H1 (cell line): ENCODE measurements at regions not wholly inside any gene's neighbourhood (a gene's known extent, or its start where the extent isn't known, plus 50 kb on each side); places are given as distances from the start of the nearest gene placed in this dataset.

Source experiments
- CTCF ChIA-PET: fragments of 300-600 bp; sonication (Branson Sonifier 250); formaldehyde crosslinking; loops from one replicate; lab custom pipeline; 2021; ENCODE audit not compliant: partially characterized antibody; lab: Charles Lee
- POLR2A ChIA-PET: fragments of 300-600 bp; sonication (Branson Sonifier 250); formaldehyde crosslinking; loops from one replicate; lab custom pipeline; 2021; ENCODE audit warnings: inconsistent platforms; ENCODE audit not compliant: partially characterized antibody; lab: Charles Lee
- DNase-seq, 2 experiments: peaks; one replicate each; pipeline versions ENCODE4 v3.0.0 to v3.0.0-alpha.2; 2010 to 2022; ENCODE audit warnings: low spot score in 2 of 2, low read depth in 1 of 2, mixed read lengths in 1 of 2
- FAIRE-seq: peaks from 2 replicates; lab custom pipeline; 2011; peaks lifted over from hg19 to GRCh38; lab: Jason Lieb, UNC
- H2AFZ ChIP-seq: 2 replicates; pipeline ENCODE4 v1.8.1; 2012; ENCODE audit warnings: low read length, inconsistent platforms
- H2AK5ac ChIP-seq: 2 replicates; pipeline ENCODE4 v1.6.1; 2013; ENCODE audit warnings: low read depth, low read length
- H2BK120ac ChIP-seq: replicated peaks from 2 replicates; pipeline ENCODE3; 2013; ENCODE audit warnings: low read depth, low read length, inconsistent platforms
- H2BK12ac ChIP-seq: 2 replicates; pipeline ENCODE4 v1.6.1; 2013; ENCODE audit warnings: low read depth, low read length
- H2BK15ac ChIP-seq: 2 replicates; pipeline ENCODE4 v1.6.1; 2013; ENCODE audit warnings: low read length
- H2BK20ac ChIP-seq: 2 replicates; pipeline ENCODE4 v1.6.1; 2013; ENCODE audit warnings: low read length
- H2BK5ac ChIP-seq: 2 replicates; pipeline ENCODE4 v1.6.1; 2013; ENCODE audit warnings: low read depth, low read length
- H3K14ac ChIP-seq: 2 replicates; pipeline ENCODE4 v1.6.1; 2013; ENCODE audit warnings: inconsistent platforms; ENCODE audit not compliant: insufficient read length
- H3K18ac ChIP-seq: 2 replicates; pipeline ENCODE4 v1.6.1; 2013; ENCODE audit warnings: low read length; ENCODE audit errors: extremely low read depth
- H3K23ac ChIP-seq: 2 replicates; pipeline ENCODE4 v1.6.1; 2013; ENCODE audit warnings: inconsistent platforms; ENCODE audit not compliant: insufficient read length
- H3K23me2 ChIP-seq: 2 replicates; pipeline ENCODE4 v1.6.1; 2013; ENCODE audit warnings: low read depth, low read length
- H3K27ac ChIP-seq: 2 replicates; pipeline ENCODE4 v1.6.1; 2011; ENCODE audit warnings: low read depth, low read length, inconsistent platforms
- H3K27me3 ChIP-seq, 4 experiments: replicated peaks in 1 of 4; 1 replicate in 1 of 4; 2 replicates in 3 of 4; pipeline versions ENCODE4 v1.6.1 to v1.8.1; 2011 to 2013; ENCODE audit warnings: low read length in 3 of 4, mild to moderate bottlenecking in 3 of 4, inconsistent platforms in 2 of 4, mixed read lengths in 2 of 4, moderate library complexity in 1 of 4; ENCODE audit not compliant: control insufficient read depth in 3 of 4, insufficient read depth in 3 of 4; ENCODE audit errors: extremely low read depth in 1 of 4
- H3K36me3 ChIP-seq, 4 experiments: 2 replicates each; pipeline versions ENCODE4 v1.6.1 to v1.8.1; 2011 to 2013; ENCODE audit warnings: mild to moderate bottlenecking in 4 of 4, low read length in 3 of 4, moderate library complexity in 2 of 4, control low read depth in 1 of 4, inconsistent platforms in 1 of 4; ENCODE audit not compliant: insufficient read depth in 4 of 4, control insufficient read depth in 2 of 4
- H3K4ac ChIP-seq: replicated peaks from 2 replicates; pipeline ENCODE3; 2013; ENCODE audit warnings: low read length, low read depth, mixed read lengths, inconsistent platforms; ENCODE audit not compliant: insufficient read length
- H3K4me1 ChIP-seq, 4 experiments: replicated peaks in 1 of 4; 1 replicate in 1 of 4; 2 replicates in 3 of 4; pipeline versions ENCODE4 v1.6.1 to v1.8.1; 2011 to 2013; ENCODE audit warnings: low read length in 3 of 4, inconsistent platforms in 2 of 4, mixed read lengths in 1 of 4; ENCODE audit not compliant: insufficient read depth in 4 of 4, control insufficient read depth in 3 of 4
- H3K4me2 ChIP-seq, 2 experiments: 2 replicates each; pipeline versions ENCODE4 v1.6.1 to v1.8.1; 2011 to 2013; ENCODE audit warnings: low read depth in 2 of 2, low read length in 2 of 2, control low read depth in 1 of 2, inconsistent platforms in 1 of 2, mild to moderate bottlenecking in 1 of 2; ENCODE audit not compliant: insufficient read depth in 1 of 2
- H3K4me3 ChIP-seq, 4 experiments: fragments of 200-600, 300-600 bp in 1 of 4; sonication (generic), shearing (Covaris generic), sonication (Bioruptor Twin) in 1 of 4; 2 replicates each; pipeline versions ENCODE4 v1.5.1 to v1.8.1; 2011 to 2016; ENCODE audit warnings: low read length in 4 of 4, low read depth in 3 of 4, control low read depth in 2 of 4, inconsistent platforms in 2 of 4, mild to moderate bottlenecking in 2 of 4, mixed read lengths in 1 of 4, moderate library complexity in 1 of 4; ENCODE audit not compliant: insufficient read depth in 2 of 4; ENCODE audit errors: extremely low read depth in 1 of 4
- H3K56ac ChIP-seq: replicated peaks from 2 replicates; pipeline ENCODE3; 2013; ENCODE audit warnings: low read depth, mild to moderate bottlenecking, mixed read lengths, low read length, inconsistent platforms; ENCODE audit not compliant: insufficient read length
- H3K79me1 ChIP-seq: 2 replicates; pipeline ENCODE4 v1.6.1; 2013; ENCODE audit warnings: low read depth, low read length, control low read depth
- H3K79me2 ChIP-seq, 2 experiments: 2 replicates each; pipeline versions ENCODE4 v1.6.1 to v1.8.1; 2012 to 2013; ENCODE audit warnings: low read length in 2 of 2, mild to moderate bottlenecking in 2 of 2, inconsistent platforms in 1 of 2; ENCODE audit not compliant: insufficient read depth in 2 of 2, control insufficient read depth in 1 of 2
- H3K9ac ChIP-seq, 4 experiments: replicated peaks in 1 of 4; 1 replicate in 1 of 4; 2 replicates in 3 of 4; pipeline versions ENCODE4 v1.6.1 to v1.8.1; 2011 to 2013; ENCODE audit warnings: low read depth in 3 of 4, low read length in 3 of 4, control low read depth in 2 of 4, mild to moderate bottlenecking in 2 of 4, moderate library complexity in 2 of 4, inconsistent platforms in 1 of 4; ENCODE audit errors: extremely low read depth in 1 of 4
- H3K9me3 ChIP-seq, 2 experiments: 2 replicates each; pipeline versions ENCODE4 v1.6.1 to v1.8.1; 2012 to 2013; ENCODE audit warnings: mild to moderate bottlenecking in 2 of 2, moderate library complexity in 2 of 2, control low read depth in 1 of 2, inconsistent platforms in 1 of 2, low read depth in 1 of 2, low read length in 1 of 2, mixed read lengths in 1 of 2; ENCODE audit not compliant: insufficient read depth in 2 of 2
- H4K20me1 ChIP-seq, 2 experiments: replicated peaks in 1 of 2; 2 replicates each; pipeline versions ENCODE3 to v1.8.1; 2011 to 2013; ENCODE audit warnings: inconsistent platforms in 2 of 2, low read length in 2 of 2, mild to moderate bottlenecking in 1 of 2; ENCODE audit not compliant: insufficient read depth in 2 of 2, control insufficient read depth in 1 of 2
- H4K5ac ChIP-seq: 2 replicates; pipeline ENCODE4 v1.6.1; 2013; ENCODE audit warnings: low read length, low read depth, mixed read lengths, inconsistent platforms; ENCODE audit not compliant: insufficient read length
- H4K8ac ChIP-seq: 2 replicates; pipeline ENCODE4 v1.8.0; 2013; ENCODE audit warnings: mild to moderate bottlenecking, moderate library complexity, low read length, inconsistent platforms; ENCODE audit not compliant: insufficient read depth; ENCODE audit errors: extremely low read depth
- H4K91ac ChIP-seq: replicated peaks from 2 replicates; pipeline ENCODE3; 2013; ENCODE audit warnings: low read length, mixed read lengths, inconsistent platforms; ENCODE audit not compliant: insufficient read length
- TCF12 ChIP-seq: IDR thresholded peaks from 2 replicates; pipeline ENCODE4 v1.6.1; 2011; ENCODE audit warnings: low read depth, mild to moderate bottlenecking, low read length
- WGBS, 2 experiments: shearing (Covaris generic) in 1 of 2; methylation state at CpG; one replicate each; pipeline versions ENCODE4 v1.1.6 to v1.1.7; 2013 to 2015; ENCODE audit warnings: low lambda C conversion rate in 2 of 2, mixed read lengths in 2 of 2, inconsistent platforms in 1 of 2, low coverage in 1 of 2, missing lambda C conversion rate in 1 of 2; ENCODE audit not compliant: insufficient replicate concordance in 2 of 2, insufficient coverage in 1 of 2, insufficient read length in 1 of 2; ENCODE audit errors: extremely low coverage in 1 of 2, missing lambda C conversion rate in 1 of 2; 5-methylcytosine and 5-hydroxymethylcytosine counted together

- H3K4me3 ChIP-seq: no peak overlapping the region
- H2BK120ac ChIP-seq: no peak overlapping the region
- no peaks in the 10 kb centered on the region for H3K79me2 ChIP-seq
- H3K9me3 ChIP-seq: peaks cover 8 to 15% of the 10 kb centered on the region in 2 experiments; a peak in 3 of 4 replicates
- H3K56ac ChIP-seq: no peak overlapping the region
- no peak overlapping the region for H3K23ac ChIP-seq
- no peak for TF ChIP-seq TCF12
- TF ChIP-seq, all 59 proteins: peak for 0
- H2BK15ac ChIP-seq: no peak overlapping the region
- no peak overlapping the region for H2AFZ ChIP-seq
- H3K27me3 ChIP-seq: no peaks in the 10 kb centered on the region
- H4K91ac ChIP-seq: no peak overlapping the region
- H3K9ac ChIP-seq: no peak overlapping the region
- ChIA-PET POLR2A (interaction anchor here (0.8 kb wide), 1 partner anchor 64 kb away, joined by 3 read pairs; no protein-coding TSS in a partner anchor), CTCF (no interaction called here)
- no peak overlapping the region for H2AK5ac ChIP-seq
- FAIRE-seq (no peak), DNase-seq (no peak)
- no peaks in the 10 kb centered on the region for H3K23me2 ChIP-seq
- no peaks in the 10 kb centered on the region for H3K36me3 ChIP-seq
- H4K20me1 ChIP-seq: no peaks in the 10 kb centered on the region
- no peak overlapping the region for H3K4me2 ChIP-seq
- H2BK5ac ChIP-seq: no peak overlapping the region
- H3K18ac ChIP-seq: no peak overlapping the region
- 0% methylated on average over 1 of the region's 1 CpG; no CpG with 5 or more reads in 1 of the 2 experiments for WGBS, 2 experiments
- H2BK12ac ChIP-seq: no peak overlapping the region
- H3K14ac ChIP-seq: no peak overlapping the region
- H3K27ac ChIP-seq: no peak overlapping the region
- H3K4me1 ChIP-seq: no peaks in the 10 kb centered on the region
- no peak overlapping the region for H3K4ac ChIP-seq
- H3K79me1 ChIP-seq: no peaks in the 10 kb centered on the region
- no peak overlapping the region for H4K8ac ChIP-seq
- H4K5ac ChIP-seq: no peak overlapping the region
- H2BK20ac ChIP-seq: no peak overlapping the region
These were observed 502.1 kb downstream of the ETS1 start for GRCh38 chr11:128085276-128085675.
